Astrocyte (in vitro differentiated cells and primary cell): ENCODE measurements at regions not wholly inside any gene's neighbourhood (a gene's known extent, or its start where the extent isn't known, plus 50 kb on each side); places are given as distances from the start of the nearest gene placed in this dataset.

Source experiments
- EZH2 ChIP-seq: IDR thresholded peaks from 2 replicates; pipeline ENCODE4 v1.6.1; 2012; ENCODE audit warnings: mild to moderate bottlenecking, low read length, inconsistent platforms; ENCODE audit not compliant: insufficient read depth
- TF ChIP-seq, protein P1 (sequence below): IDR thresholded peaks from 2 replicates; pipeline ENCODE4 v1.5.1; 2011; ENCODE audit warnings: low read depth, mild to moderate bottlenecking, inconsistent platforms, low read length, moderate library complexity; ENCODE audit not compliant: insufficient read depth

DNA sequence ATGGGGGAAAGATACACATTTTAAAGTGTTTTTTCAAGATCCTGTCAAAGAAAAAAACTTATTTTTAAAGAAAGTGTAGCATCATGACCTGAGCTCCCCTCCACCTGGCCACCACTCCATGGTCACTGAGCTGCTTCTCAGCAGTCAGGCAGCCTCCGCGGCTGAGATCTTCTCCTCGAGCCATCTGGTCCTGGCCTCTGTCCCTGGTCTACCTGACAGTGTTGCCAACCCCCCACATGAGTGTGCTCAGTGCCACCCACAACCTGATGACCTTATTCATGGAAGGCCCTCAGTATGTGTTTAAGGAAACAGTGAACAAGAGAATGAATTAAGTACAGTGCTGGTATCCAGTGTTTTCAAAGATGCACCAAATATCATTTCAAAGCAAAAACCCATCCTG lies 694.5 kb upstream of the NRP1 start:
- TF ChIP-seq, protein P1, sequence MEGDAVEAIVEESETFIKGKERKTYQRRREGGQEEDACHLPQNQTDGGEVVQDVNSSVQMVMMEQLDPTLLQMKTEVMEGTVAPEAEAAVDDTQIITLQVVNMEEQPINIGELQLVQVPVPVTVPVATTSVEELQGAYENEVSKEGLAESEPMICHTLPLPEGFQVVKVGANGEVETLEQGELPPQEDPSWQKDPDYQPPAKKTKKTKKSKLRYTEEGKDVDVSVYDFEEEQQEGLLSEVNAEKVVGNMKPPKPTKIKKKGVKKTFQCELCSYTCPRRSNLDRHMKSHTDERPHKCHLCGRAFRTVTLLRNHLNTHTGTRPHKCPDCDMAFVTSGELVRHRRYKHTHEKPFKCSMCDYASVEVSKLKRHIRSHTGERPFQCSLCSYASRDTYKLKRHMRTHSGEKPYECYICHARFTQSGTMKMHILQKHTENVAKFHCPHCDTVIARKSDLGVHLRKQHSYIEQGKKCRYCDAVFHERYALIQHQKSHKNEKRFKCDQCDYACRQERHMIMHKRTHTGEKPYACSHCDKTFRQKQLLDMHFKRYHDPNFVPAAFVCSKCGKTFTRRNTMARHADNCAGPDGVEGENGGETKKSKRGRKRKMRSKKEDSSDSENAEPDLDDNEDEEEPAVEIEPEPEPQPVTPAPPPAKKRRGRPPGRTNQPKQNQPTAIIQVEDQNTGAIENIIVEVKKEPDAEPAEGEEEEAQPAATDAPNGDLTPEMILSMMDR: no peak
- no peak for TF ChIP-seq EZH2
